ENCODE measurements at regions not wholly inside any gene's neighbourhood (a gene's known extent, or its start where the extent isn't known, plus 50 kb on each side); places are given as distances from the start of the nearest gene placed in this dataset.

DNA sequence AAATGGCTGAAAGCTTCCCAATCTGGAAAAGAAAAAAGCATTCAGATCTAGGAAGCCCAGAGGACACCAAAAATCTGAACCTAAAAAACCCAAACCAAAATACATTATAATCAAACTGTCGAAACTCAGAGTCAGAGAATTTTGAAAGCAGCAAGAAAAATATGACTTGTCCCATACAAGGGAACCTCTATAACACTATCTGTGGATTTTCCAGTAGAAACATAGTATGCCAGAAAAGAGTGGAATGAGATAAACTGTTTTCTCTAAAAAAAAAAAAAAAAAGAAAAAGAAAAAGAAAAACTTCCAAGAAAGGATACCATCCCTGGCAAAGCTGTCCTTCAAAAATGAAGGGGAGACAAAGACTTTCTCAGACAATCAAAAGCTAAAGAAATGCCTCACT is 179.0 kb downstream of the POM121L12 start:
- Histone ChIP-seq H3K9ac (ENCODE audit: insufficient read depth in 1 of 2, low read depth in 2 of 2, low read length in 2 of 2) (no peak overlapping the region), H3K9me3 (replicated peaks; ENCODE audit: control insufficient read depth, insufficient read depth, low read depth, low read length) (no peaks in the 10 kb centered on the region), H3K9me1 (ENCODE audit: control insufficient read depth, insufficient read depth, low read length) (no peaks in the 10 kb centered on the region), H4K20me1 (replicated peaks; ENCODE audit: control insufficient read depth, insufficient read depth, low read length) (no peaks in the 10 kb centered on the region), H3K27ac (ENCODE audit: extremely low read depth, low read depth, low read length) (no peak overlapping the region), H3K4me2 (ENCODE audit: insufficient read depth, low read length) (no peak overlapping the region), H3K4me3 (no peak overlapping the region), H3K4me1 (replicated peaks in 1 of 2; ENCODE audit: control insufficient read depth in 2 of 2, insufficient read depth in 2 of 2, low read length in 2 of 2) (no peaks in the 10 kb centered on the region), H3K27me3 (ENCODE audit: control insufficient read depth in 2 of 2, insufficient read depth in 2 of 2, low read length in 2 of 2) (no peaks in the 10 kb centered on the region), H2AFZ (ENCODE audit: low read depth, low read length) (no peak overlapping the region), H3K79me2 (ENCODE audit: control insufficient read depth, insufficient read depth, low read length) (no peaks in the 10 kb centered on the region), H3K36me3 (ENCODE audit: control insufficient read depth, insufficient read depth, low read length) (no peaks in the 10 kb centered on the region)
- POLR2A ChIA-PET, result no interaction called here
- no peak for ATAC-seq
- 0 out of 2 replicates have a peak, but pooled peaks have one; percentile 45 for TF ChIP-seq CBX5 (IDR thresholded peaks at IDR 0.05; ENCODE audit: borderline replicate concordance, low read depth)
- TF ChIP-seq CBFA2T2 (conservative IDR thresholded peaks at IDR 0.05), result no peak
- peak; percentile 57; the same call in 1 of the 2 replicates for TF ChIP-seq TRIM28 (IDR thresholded peaks at IDR 0.05)
- CTCF ChIA-PET (ENCODE audit: low intra/inter-chr PET ratio), result no interaction called here
- intact Hi-C loops (cut with micrococcal nuclease) (no loop called here), in situ Hi-C loops (cut with MboI) (no loop called here)
- BruUV-seq (replicated peaks), result no TSS peak
- DNase-seq (ENCODE audit: extremely low read depth in 1 of 4, low spot score in 3 of 4), result no peak
- no peak for FAIRE-seq
- WGBS (ENCODE audit: insufficient coverage, low coverage, missing lambda C conversion rate), result 0% methylated on average over 1 of the region's 1 CpG

DNA sequence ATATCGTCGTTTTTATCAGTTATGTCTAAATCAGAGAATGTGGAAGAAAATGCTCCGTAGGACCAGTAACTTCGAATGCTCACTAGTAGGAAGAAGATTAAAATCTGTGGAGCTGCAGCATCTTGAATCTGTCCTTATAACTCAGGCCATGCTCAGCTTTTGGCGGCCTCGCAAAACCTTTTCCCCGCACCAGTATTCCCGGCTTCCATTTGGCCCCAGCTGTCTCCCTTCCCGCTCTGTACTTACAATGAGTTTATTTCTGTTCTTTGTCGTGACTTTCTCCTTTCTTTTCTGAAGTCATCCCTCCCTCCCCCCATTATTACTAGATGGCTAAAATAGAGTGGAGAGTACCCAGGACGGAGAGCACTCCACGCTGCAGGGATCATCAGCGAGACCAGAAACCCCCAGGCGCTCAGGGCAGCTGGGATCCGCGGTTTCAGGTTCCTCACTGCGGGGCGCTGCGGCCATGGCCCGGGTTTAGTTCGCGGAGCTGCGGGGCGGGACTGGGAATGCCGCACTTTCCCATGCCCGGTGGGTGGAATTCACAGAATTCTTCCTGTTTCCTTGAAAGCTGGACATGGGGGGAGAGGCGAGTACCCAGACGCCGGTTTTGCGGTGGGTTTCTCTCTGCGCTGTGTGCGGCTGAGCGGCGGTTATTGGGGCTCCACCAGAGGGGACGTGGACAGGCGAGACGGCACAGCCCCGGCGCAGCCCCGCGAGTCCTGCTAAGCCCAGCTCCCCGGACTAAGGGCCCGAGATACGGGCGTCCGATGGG is 183.5 kb downstream of the POM121L12 start:
- Histone ChIP-seq H3K36me3 (ENCODE audit: control insufficient read depth, insufficient read depth, low read length) (no peaks in the 10 kb centered on the region), H3K4me1 (replicated peaks in 1 of 2; ENCODE audit: control insufficient read depth in 2 of 2, insufficient read depth in 2 of 2, low read length in 2 of 2) (no peaks in the 10 kb centered on the region), H3K27ac (ENCODE audit: extremely low read depth, low read depth, low read length) (no peak overlapping the region), H3K9me1 (ENCODE audit: control insufficient read depth, insufficient read depth, low read length) (no peaks in the 10 kb centered on the region), H3K9ac (ENCODE audit: insufficient read depth in 1 of 2, low read depth in 2 of 2, low read length in 2 of 2) (no peak overlapping the region), H3K27me3 (ENCODE audit: control insufficient read depth in 2 of 2, insufficient read depth in 2 of 2, low read length in 2 of 2) (no peaks in the 10 kb centered on the region), H3K4me3 (no peak overlapping the region), H3K9me3 (replicated peaks; ENCODE audit: control insufficient read depth, insufficient read depth, low read depth, low read length) (no peaks in the 10 kb centered on the region), H3K79me2 (ENCODE audit: control insufficient read depth, insufficient read depth, low read length) (no peaks in the 10 kb centered on the region), H4K20me1 (replicated peaks; ENCODE audit: control insufficient read depth, insufficient read depth, low read length) (no peaks in the 10 kb centered on the region), H3K4me2 (ENCODE audit: insufficient read depth, low read length) (no peak overlapping the region), H2AFZ (ENCODE audit: low read depth, low read length) (no peak overlapping the region)
- ATAC-seq, result no peak
- in situ Hi-C loops (cut with MboI), result no loop called here
- ChIA-PET CTCF (ENCODE audit: low intra/inter-chr PET ratio) (no interaction called here), POLR2A (no interaction called here)
- no peak for FAIRE-seq
- intact Hi-C loops (cut with micrococcal nuclease), result no loop called here
- BruUV-seq (replicated peaks), result no TSS peak
- 1% methylated on average over 32 of the region's 46 CpGs for WGBS (ENCODE audit: insufficient coverage, low coverage, missing lambda C conversion rate)
- no peak for DNase-seq (ENCODE audit: extremely low read depth in 1 of 4, low spot score in 3 of 4)
- TF ChIP-seq, protein P1, sequence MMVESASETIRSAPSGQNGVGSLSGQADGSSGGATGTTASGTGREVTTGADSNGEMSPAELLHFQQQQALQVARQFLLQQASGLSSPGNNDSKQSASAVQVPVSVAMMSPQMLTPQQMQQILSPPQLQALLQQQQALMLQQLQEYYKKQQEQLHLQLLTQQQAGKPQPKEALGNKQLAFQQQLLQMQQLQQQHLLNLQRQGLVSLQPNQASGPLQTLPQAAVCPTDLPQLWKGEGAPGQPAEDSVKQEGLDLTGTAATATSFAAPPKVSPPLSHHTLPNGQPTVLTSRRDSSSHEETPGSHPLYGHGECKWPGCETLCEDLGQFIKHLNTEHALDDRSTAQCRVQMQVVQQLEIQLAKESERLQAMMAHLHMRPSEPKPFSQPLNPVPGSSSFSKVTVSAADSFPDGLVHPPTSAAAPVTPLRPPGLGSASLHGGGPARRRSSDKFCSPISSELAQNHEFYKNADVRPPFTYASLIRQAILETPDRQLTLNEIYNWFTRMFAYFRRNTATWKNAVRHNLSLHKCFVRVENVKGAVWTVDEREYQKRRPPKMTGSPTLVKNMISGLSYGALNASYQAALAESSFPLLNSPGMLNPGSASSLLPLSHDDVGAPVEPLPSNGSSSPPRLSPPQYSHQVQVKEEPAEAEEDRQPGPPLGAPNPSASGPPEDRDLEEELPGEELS (CRISPR knock-in tag; IDR thresholded peaks at IDR 0.05; ENCODE audit: borderline replicate concordance), result no peak
- TF ChIP-seq KLF13 (tag; IDR thresholded peaks at IDR 0.05; ENCODE audit: borderline replicate concordance, low read depth), result no peak
